SIG-M5 treated with dmso at 0.1 percent for 504 hours (cell line): ENCODE measurements at regions not wholly inside any gene's neighbourhood (a gene's known extent, or its start where the extent isn't known, plus 50 kb on each side); places are given as distances from the start of the nearest gene placed in this dataset.

Experiments used
- DNase-seq: peaks from one replicate; lab custom pipeline; 2025; ENCODE audit not compliant: unreplicated experiment; lab: John Stamatoyannopoulos, UW

- no peak for DNase-seq
Observed at GRCh38 chr13:106997696-106998095, 429.8 kb upstream of the ARGLU1 start.

- DNase-seq = no peak
Observed at GRCh38 chr13:106996867-106997618, 429.1 kb upstream of the ARGLU1 start.

- DNase-seq = no peak
Observed at GRCh38 chr13:106990594-106990993, 422.7 kb upstream of the ARGLU1 start.

- no peak for DNase-seq
Observed at GRCh38 chr13:106989876-106990275, 421.9 kb upstream of the ARGLU1 start.

GRCh38 chr13:106987427-106987785, 419.5 kb upstream of the ARGLU1 start:
- no peak for DNase-seq

- DNase-seq = no peak
Observed at GRCh38 chr13:106986687-106987426, 418.9 kb upstream of the ARGLU1 start.

GRCh38 chr13:106986033-106986484, 418.1 kb upstream of the ARGLU1 start:
- DNase-seq = no peak

GRCh38 chr13:106985481-106985880, 417.5 kb upstream of the ARGLU1 start:
- DNase-seq = no peak

- no peak for DNase-seq
Observed at GRCh38 chr13:106981051-106981450, 413.1 kb upstream of the ARGLU1 start.

GRCh38 chr13:106967391-106967790, 399.5 kb upstream of the ARGLU1 start:
- DNase-seq = no peak

- DNase-seq = no peak
Observed at GRCh38 chr13:106963151-106963550, 395.2 kb upstream of the ARGLU1 start.

- DNase-seq = no peak
Observed at GRCh38 chr13:106961651-106962050, 393.7 kb upstream of the ARGLU1 start.

- DNase-seq = no peak
Observed at GRCh38 chr13:106961216-106961615, 393.3 kb upstream of the ARGLU1 start.

- DNase-seq = no peak
Observed at GRCh38 chr13:106958621-106959048, 390.7 kb upstream of the ARGLU1 start.

GRCh38 chr13:106942563-106942962, 374.6 kb upstream of the ARGLU1 start:
- no peak for DNase-seq

GRCh38 chr13:106941779-106942178, 373.8 kb upstream of the ARGLU1 start:
- DNase-seq = no peak

- no peak for DNase-seq
Observed at GRCh38 chr13:106927421-106927820, 359.5 kb upstream of the ARGLU1 start.

- DNase-seq = no peak
Observed at GRCh38 chr13:106922384-106922783, 354.4 kb upstream of the ARGLU1 start.

GRCh38 chr13:106919638-106920037, 351.7 kb upstream of the ARGLU1 start:
- no peak for DNase-seq

- no peak for DNase-seq
Observed at GRCh38 chr13:106919133-106919532, 351.2 kb upstream of the ARGLU1 start.

GRCh38 chr13:106918557-106918860, 350.6 kb upstream of the ARGLU1 start:
- no peak for DNase-seq

- DNase-seq = no peak
Observed at GRCh38 chr13:106917673-106918556, 350.0 kb upstream of the ARGLU1 start.
